ENCODE measurements at regions not wholly inside any gene's neighbourhood (a gene's known extent, or its start where the extent isn't known, plus 50 kb on each side); places are given as distances from the start of the nearest gene placed in this dataset.

GRCh38 chr5:51484326-51484725 is 101.1 kb downstream of the ISL1 start:
- Histone ChIP-seq H3K4me1 (no peaks in the 10 kb centered on the region), H3K27ac (no peak overlapping the region), H3K9me3 (no peaks in the 10 kb centered on the region), H3K4me3 (no peak overlapping the region), H3K36me3 (no peaks in the 10 kb centered on the region), H3K27me3 (no peaks in the 10 kb centered on the region)
- ATAC-seq: no peak
- DNase-seq: no peak
- intact Hi-C loops (cut with DNase I): no loop called here
- TF ChIP-seq CTCF (IDR thresholded peaks at IDR 0.05): no peak

- no peak for DNase-seq
- Histone ChIP-seq H3K27ac (no peak overlapping the region), H3K27me3 (no peaks in the 10 kb centered on the region), H3K4me3 (no peak overlapping the region), H3K4me1 (no peaks in the 10 kb centered on the region), H3K9me3 (no peaks in the 10 kb centered on the region), H3K36me3 (no peaks in the 10 kb centered on the region)
- no peak for TF ChIP-seq CTCF (IDR thresholded peaks at IDR 0.05)
- no peak for ATAC-seq
- intact Hi-C loops (cut with DNase I): no loop called here
These were observed 102.9 kb downstream of the ISL1 start for GRCh38 chr5:51486158-51486557.

GRCh38 chr5:51487952-51488351 is 104.7 kb downstream of the ISL1 start:
- ATAC-seq: no peak

GRCh38 chr5:51488803-51489642 is 105.8 kb downstream of the ISL1 start:
- TF ChIP-seq CTCF (IDR thresholded peaks at IDR 0.05): no peak
- no peaks in the 10 kb centered on the region for H3K4me1 ChIP-seq
- no peak overlapping the region for H3K27ac ChIP-seq
- no peaks in the 10 kb centered on the region for H3K36me3 ChIP-seq
- no peaks in the 10 kb centered on the region for H3K27me3 ChIP-seq
- H3K4me3 ChIP-seq: no peak overlapping the region
- ATAC-seq: no peak
- no peaks in the 10 kb centered on the region for H3K9me3 ChIP-seq
- no peak for DNase-seq
- intact Hi-C loops (cut with DNase I): no loop called here

More at GRCh38 chr5:51487952-51488351, 104.7 kb downstream of the ISL1 start:
- DNase-seq: no peak
- intact Hi-C loops (cut with DNase I): no loop called here
- TF ChIP-seq CTCF (IDR thresholded peaks at IDR 0.05): no peak
- no peaks in the 10 kb centered on the region for H3K9me3 ChIP-seq
- H3K4me3 ChIP-seq: no peak overlapping the region
- no peak overlapping the region for H3K27ac ChIP-seq
- no peaks in the 10 kb centered on the region for H3K4me1 ChIP-seq
- no peaks in the 10 kb centered on the region for H3K27me3 ChIP-seq
- no peaks in the 10 kb centered on the region for H3K36me3 ChIP-seq

- intact Hi-C loops (cut with DNase I): no loop called here
- no peak for TF ChIP-seq CTCF (IDR thresholded peaks at IDR 0.05)
- no peaks in the 10 kb centered on the region for H3K27me3 ChIP-seq
- H3K4me3 ChIP-seq: no peak overlapping the region
- no peaks in the 10 kb centered on the region for H3K4me1 ChIP-seq
- H3K27ac ChIP-seq: no peak overlapping the region
- DNase-seq: peak in 1 of 4 donors; percentile 31
- H3K36me3 ChIP-seq: no peaks in the 10 kb centered on the region
- no peaks in the 10 kb centered on the region for H3K9me3 ChIP-seq
- no peak for ATAC-seq
These were observed 111.6 kb downstream of the ISL1 start for GRCh38 chr5:51494821-51495220.
